ENCODE measurements at regions not wholly inside any gene's neighbourhood (a gene's known extent, or its start where the extent isn't known, plus 50 kb on each side); places are given as distances from the start of the nearest gene placed in this dataset.
A peak's percentile ranks its signal among the peaks of the same experiment; 100 is the strongest.

DNA sequence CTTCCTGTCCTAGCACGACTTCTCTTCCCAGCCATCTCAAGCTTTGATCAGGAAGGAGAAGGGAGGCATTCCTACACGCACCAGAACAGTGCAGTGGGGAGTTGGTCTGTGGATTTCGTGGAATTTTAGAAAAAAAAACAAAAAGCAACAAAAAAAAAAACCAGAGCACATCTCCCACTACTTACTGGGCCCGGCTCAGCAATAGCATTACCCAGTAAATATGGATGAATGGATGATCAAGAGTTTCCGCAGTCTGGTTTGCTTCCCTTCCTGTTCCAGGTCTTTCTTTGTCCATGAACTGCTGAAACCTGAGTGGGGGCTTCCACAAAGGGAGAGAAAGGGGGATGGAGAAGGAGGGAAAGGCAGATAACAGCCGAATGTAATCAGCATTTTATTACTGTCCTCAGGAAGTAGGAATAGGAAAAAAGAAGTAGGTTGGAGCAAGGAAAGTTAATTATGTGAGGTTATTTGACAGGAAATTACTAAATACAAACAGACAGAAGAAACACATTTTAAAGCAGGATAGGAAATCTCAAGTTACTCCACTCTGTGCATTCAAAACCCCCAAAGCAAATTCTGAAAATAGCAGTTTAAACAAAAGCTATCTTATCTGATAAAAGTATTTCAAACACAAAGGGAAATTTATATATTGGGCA is 349.0 kb downstream of the PRL start:
- peak overlapping the region; percentile 37 for H3K4me3 Mint-ChIP-seq
- peaks cover 3% of the 10 kb centered on the region for H3K9me3 Mint-ChIP-seq
- TF ChIP-seq, protein P1, sequence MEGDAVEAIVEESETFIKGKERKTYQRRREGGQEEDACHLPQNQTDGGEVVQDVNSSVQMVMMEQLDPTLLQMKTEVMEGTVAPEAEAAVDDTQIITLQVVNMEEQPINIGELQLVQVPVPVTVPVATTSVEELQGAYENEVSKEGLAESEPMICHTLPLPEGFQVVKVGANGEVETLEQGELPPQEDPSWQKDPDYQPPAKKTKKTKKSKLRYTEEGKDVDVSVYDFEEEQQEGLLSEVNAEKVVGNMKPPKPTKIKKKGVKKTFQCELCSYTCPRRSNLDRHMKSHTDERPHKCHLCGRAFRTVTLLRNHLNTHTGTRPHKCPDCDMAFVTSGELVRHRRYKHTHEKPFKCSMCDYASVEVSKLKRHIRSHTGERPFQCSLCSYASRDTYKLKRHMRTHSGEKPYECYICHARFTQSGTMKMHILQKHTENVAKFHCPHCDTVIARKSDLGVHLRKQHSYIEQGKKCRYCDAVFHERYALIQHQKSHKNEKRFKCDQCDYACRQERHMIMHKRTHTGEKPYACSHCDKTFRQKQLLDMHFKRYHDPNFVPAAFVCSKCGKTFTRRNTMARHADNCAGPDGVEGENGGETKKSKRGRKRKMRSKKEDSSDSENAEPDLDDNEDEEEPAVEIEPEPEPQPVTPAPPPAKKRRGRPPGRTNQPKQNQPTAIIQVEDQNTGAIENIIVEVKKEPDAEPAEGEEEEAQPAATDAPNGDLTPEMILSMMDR (conservative IDR thresholded peaks at IDR 0.05): no peak
- H3K4me1 Mint-ChIP-seq (ENCODE audit: unreplicated experiment): peaks cover 63% of the 10 kb centered on the region
- peak overlapping the region; percentile 76 for H3K27ac Mint-ChIP-seq
- H3K36me3 Mint-ChIP-seq: peaks cover 3% of the 10 kb centered on the region
- DNase-seq (ENCODE audit: extremely low spot score, unreplicated experiment): no peak
- H3K27me3 Mint-ChIP-seq: no peaks in the 10 kb centered on the region

DNA sequence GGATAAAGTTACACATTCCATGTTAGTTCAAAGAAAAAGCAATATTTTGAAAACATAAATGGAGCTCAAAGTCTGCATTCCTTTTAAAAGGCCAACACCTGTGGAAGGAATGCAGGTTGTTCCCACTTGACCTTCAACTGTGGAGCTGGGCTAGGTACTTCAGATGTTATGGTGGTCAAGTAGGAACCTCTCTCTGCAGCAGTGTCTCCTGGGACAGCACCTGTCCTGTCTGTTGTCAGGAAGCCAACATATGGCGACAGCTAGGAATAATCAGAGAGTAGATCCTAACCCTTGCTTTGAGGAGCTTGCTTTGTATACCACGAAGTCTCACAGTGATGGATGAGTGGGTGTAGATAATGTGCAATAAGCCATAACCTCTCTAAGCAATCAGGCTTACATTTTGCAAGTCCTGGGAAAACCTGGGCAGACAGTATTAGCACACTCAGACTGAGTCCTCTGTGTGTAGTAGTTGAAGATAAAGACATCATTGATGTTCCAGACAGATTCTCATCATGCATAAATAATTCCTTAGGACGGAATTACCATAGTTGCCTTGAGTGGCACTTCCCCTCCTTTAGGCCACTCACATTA is 347.5 kb downstream of the PRL start:
- TF ChIP-seq, protein P1 (conservative IDR thresholded peaks at IDR 0.05): no peak
- peaks cover 3% of the 10 kb centered on the region for H3K36me3 Mint-ChIP-seq
- DNase-seq (ENCODE audit: extremely low spot score, unreplicated experiment): no peak
- peak overlapping the region; percentile 89 for H3K27ac Mint-ChIP-seq
- peaks cover 3% of the 10 kb centered on the region for H3K9me3 Mint-ChIP-seq
- H3K4me1 Mint-ChIP-seq (ENCODE audit: unreplicated experiment): peaks cover 69% of the 10 kb centered on the region
- peak overlapping the region; percentile 67 for H3K4me3 Mint-ChIP-seq
- no peaks in the 10 kb centered on the region for H3K27me3 Mint-ChIP-seq

DNA sequence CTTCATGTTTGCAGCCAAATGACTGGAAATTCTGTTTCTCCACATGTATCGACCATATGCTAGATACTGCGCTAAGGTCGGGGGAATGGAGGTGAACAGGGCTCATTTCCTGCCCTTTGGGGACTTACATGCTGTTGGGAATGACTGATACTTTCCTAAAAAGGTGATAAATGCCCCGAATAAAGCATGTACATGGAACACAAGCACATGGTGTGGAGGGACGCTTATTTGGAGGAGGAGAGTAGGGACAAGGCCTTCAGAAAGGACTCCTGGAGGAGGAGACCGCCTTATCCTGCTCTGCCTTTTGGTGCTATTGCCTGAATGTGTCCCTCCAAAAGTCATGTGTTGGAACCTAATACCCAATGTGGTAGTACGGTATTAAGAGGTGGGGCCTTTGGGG is 344.5 kb downstream of the PRL start:
- TF ChIP-seq, protein P1 (conservative IDR thresholded peaks at IDR 0.05): no peak
- H3K27ac Mint-ChIP-seq: no peak overlapping the region
- peaks cover 9% of the 10 kb centered on the region for H3K36me3 Mint-ChIP-seq
- no peak for DNase-seq (ENCODE audit: extremely low spot score, unreplicated experiment)
- peaks cover 3% of the 10 kb centered on the region for H3K9me3 Mint-ChIP-seq
- H3K4me3 Mint-ChIP-seq: no peak overlapping the region
- H3K27me3 Mint-ChIP-seq: no peaks in the 10 kb centered on the region
- peaks cover 69% of the 10 kb centered on the region for H3K4me1 Mint-ChIP-seq (ENCODE audit: unreplicated experiment)

DNA sequence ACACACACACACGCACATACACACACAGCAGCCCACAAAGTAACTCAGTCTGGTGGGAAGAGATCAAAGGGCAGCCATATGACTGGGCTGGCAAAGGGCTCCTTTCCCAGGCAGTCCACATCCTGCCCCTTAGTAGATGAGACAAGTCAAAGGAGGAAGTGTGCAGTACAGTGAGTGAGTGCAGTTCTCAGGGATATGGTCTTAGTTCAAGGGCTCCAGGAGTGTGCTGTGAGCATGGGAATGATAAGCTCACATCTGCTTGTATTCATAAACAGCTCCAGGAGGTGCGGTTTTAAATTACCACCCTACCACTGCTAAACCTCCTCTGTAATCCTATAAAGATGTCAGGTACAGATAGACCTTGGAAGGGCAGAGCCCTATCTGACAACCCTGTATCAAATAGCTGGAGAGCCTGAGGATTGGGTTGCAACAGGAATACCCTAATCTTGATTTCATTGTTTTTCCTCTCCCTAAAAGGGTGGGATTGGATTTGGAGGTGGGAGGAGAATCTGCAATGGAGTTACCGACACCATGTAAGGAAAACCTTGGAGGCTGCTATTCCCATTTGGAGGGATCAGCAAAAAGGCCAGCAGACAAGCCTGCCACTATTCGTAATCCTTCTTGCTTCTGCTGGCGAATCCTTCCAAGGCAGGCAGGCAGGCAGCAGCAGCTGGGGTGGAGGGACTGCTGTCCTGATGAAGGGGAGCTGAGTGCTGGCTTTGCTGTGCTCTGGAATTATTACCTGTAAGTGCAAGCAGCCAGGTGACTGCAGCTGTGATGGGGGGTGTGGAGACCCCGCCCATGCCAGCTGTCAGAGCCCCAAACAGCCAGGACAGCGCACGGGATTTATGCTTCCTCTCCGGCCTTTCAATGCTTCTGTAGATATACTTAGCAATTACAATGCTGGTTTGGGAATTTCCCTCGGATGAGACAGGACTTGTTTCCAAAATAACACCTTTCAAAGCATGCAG is 342.7 kb downstream of the PRL start:
- peaks cover 55% of the 10 kb centered on the region for H3K4me1 Mint-ChIP-seq (ENCODE audit: unreplicated experiment)

DNA sequence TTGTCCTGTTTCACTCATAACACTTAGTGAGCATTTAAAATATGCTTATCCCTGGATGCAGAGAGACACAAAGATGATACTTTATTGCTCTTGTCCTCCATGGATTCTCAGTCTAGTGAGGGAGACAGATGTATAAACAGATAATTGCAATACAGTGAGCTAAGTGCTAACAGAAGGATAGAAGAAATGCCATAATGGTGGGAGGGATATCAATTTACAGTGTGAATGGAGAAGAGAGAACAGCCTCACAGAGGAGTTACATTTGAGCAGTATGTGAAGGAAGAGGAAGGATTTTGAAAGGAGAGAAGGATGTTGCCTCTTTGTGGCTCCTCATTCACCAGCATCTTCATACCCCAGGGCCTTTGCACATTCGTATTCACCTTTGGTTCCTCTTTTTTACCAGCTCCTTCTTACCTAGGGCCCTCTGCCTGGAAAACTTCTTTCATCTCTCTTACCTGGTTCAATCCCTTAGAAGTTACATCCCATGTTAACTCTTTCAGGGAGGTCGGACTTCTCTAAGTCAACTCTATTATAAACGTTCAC is 341.7 kb downstream of the PRL start:
- Mint-ChIP-seq H3K36me3 (peaks cover 14% of the 10 kb centered on the region), H3K27me3 (no peaks in the 10 kb centered on the region), H3K4me1 (ENCODE audit: unreplicated experiment) (peaks cover 46% of the 10 kb centered on the region), H3K27ac (peak overlapping the region; percentile 17), H3K4me3 (no peak overlapping the region), H3K9me3 (peaks cover 3% of the 10 kb centered on the region)
- TF ChIP-seq, protein P1 (conservative IDR thresholded peaks at IDR 0.05): no peak
- DNase-seq (ENCODE audit: extremely low spot score, unreplicated experiment): no peak

More for the DNA sequence above, 342.7 kb downstream of the PRL start:
- peak overlapping the region; percentile 55 for H3K27ac Mint-ChIP-seq
- H3K27me3 Mint-ChIP-seq: no peaks in the 10 kb centered on the region
- peaks cover 14% of the 10 kb centered on the region for H3K36me3 Mint-ChIP-seq
- peak overlapping the region; percentile 46 for H3K4me3 Mint-ChIP-seq
- peaks cover 3% of the 10 kb centered on the region for H3K9me3 Mint-ChIP-seq
- TF ChIP-seq, protein P1 (conservative IDR thresholded peaks at IDR 0.05): no peak
- DNase-seq (ENCODE audit: extremely low spot score, unreplicated experiment): no peak

All from type B pancreatic cell (in vitro differentiated cells).